ENCODE measurements at regions not wholly inside any gene's neighbourhood (a gene's known extent, or its start where the extent isn't known, plus 50 kb on each side); places are given as distances from the start of the nearest gene placed in this dataset.

DNA sequence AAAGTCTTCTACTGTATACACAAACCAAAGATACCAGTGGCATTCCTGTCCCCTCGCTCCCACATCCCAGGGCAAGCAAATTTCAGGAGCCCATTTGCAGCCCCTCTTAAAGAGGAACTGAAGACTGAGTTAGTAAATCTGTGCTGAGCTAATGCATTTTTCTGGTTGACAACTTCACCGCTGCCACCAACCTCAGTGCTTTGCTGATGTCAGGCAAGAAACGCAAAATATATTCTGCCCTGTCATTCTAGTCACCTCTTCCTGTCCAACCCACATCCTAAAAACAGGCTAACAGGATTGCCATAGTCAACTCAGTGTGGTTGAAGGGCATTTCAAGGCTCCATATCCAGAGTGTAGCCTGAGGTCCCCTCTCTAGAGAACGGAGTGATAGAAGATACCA lies 59.4 kb upstream of the FICD start:
- Histone ChIP-seq H3K9ac (ENCODE audit: low read length) (no peak overlapping the region), H3K79me2 (ENCODE audit: control insufficient read depth, insufficient read depth, low read length) (no peaks in the 10 kb centered on the region), H3K4ac (ENCODE audit: low read depth, low read length) (no peak overlapping the region), H3K56ac (ENCODE audit: low read length) (no peak overlapping the region), H3K36me3 (ENCODE audit: control insufficient read depth, insufficient read depth, low read length) (no peaks in the 10 kb centered on the region), H4K5ac (ENCODE audit: low read length) (no peak overlapping the region), H3K4me2 (ENCODE audit: low read length) (no peak overlapping the region), H3K27ac (ENCODE audit: low read depth, low read length) (no peak overlapping the region), H3K4me1 (ENCODE audit: control insufficient read depth, low read depth, low read length) (no peaks in the 10 kb centered on the region), H3K18ac (ENCODE audit: low read length) (peak overlapping the region; percentile 29), H3K23ac (ENCODE audit: low read length) (no peak overlapping the region), H2BK120ac (ENCODE audit: low read depth, low read length) (no peak overlapping the region), H3K79me1 (ENCODE audit: low read length) (no peaks in the 10 kb centered on the region), H4K8ac (ENCODE audit: low read depth, low read length) (no peak overlapping the region), H3K4me3 (ENCODE audit: low read length) (no peak overlapping the region), H2BK15ac (replicated peaks; ENCODE audit: low read depth) (no peak overlapping the region), H2BK5ac (ENCODE audit: low read length) (peak overlapping the region; percentile 35), H3K27me3 (ENCODE audit: insufficient read depth, low read length, poor library complexity) (no peaks in the 10 kb centered on the region), H2AK5ac (ENCODE audit: low read length) (peak overlapping the region; percentile 43)
- no CpG with 5 or more reads among the region's 4 CpGs for WGBS (ENCODE audit: extremely low coverage, insufficient coverage, low lambda C conversion rate)
- DNase-seq: no peak

DNA sequence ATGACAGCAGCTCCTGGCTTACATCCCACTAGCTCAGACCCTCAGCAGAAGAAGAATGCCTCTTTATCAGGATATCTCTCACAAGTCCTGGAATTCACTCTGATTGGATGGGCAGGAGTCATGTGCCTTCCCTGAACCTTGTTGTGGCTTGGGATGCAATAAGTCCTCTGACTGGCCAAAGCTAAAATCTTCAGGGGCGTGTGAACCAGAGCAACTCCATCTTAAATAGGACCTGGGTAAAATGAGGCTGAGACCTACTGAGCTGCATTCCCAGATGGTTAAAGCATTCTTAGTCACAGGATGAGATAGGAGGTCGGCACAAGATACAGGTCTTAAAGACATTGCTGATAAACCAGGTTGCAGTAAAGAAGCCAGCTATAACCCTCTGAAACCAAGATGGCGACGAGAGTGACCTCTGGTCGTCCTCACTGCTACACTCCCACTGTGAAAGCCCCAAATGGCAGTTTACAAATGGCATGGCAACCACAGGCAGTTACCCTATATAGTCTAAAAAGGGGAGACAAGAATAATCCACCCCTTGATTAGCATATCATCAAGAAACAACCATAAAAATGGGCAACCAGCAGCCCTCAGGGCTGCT lies 60.4 kb upstream of the FICD start:
- H3K4ac ChIP-seq (ENCODE audit: low read depth, low read length): no peak overlapping the region
- H3K27me3 ChIP-seq (ENCODE audit: insufficient read depth, low read length, poor library complexity): no peaks in the 10 kb centered on the region
- H3K36me3 ChIP-seq (ENCODE audit: control insufficient read depth, insufficient read depth, low read length): no peaks in the 10 kb centered on the region
- H3K18ac ChIP-seq (ENCODE audit: low read length): no peak overlapping the region
- H3K27ac ChIP-seq (ENCODE audit: low read depth, low read length): no peak overlapping the region
- no peaks in the 10 kb centered on the region for H3K79me2 ChIP-seq (ENCODE audit: control insufficient read depth, insufficient read depth, low read length)
- H4K8ac ChIP-seq (ENCODE audit: low read depth, low read length): no peak overlapping the region
- H3K4me2 ChIP-seq (ENCODE audit: low read length): no peak overlapping the region
- H3K4me1 ChIP-seq (ENCODE audit: control insufficient read depth, low read depth, low read length): no peaks in the 10 kb centered on the region
- no peak overlapping the region for H3K4me3 ChIP-seq (ENCODE audit: low read length)
- peak; percentile 56 for DNase-seq
- no peak overlapping the region for H2BK15ac ChIP-seq (replicated peaks; ENCODE audit: low read depth)
- WGBS (ENCODE audit: extremely low coverage, insufficient coverage, low lambda C conversion rate): no CpG with 5 or more reads among the region's 5 CpGs
- H3K56ac ChIP-seq (ENCODE audit: low read length): no peak overlapping the region
- H4K5ac ChIP-seq (ENCODE audit: low read length): no peak overlapping the region
- no peak overlapping the region for H2BK120ac ChIP-seq (ENCODE audit: low read depth, low read length)
- no peak overlapping the region for H2BK5ac ChIP-seq (ENCODE audit: low read length)
- no peaks in the 10 kb centered on the region for H3K79me1 ChIP-seq (ENCODE audit: low read length)
- H2AK5ac ChIP-seq (ENCODE audit: low read length): no peak overlapping the region
- H3K9ac ChIP-seq (ENCODE audit: low read length): no peak overlapping the region
- no peak overlapping the region for H3K23ac ChIP-seq (ENCODE audit: low read length)

DNA sequence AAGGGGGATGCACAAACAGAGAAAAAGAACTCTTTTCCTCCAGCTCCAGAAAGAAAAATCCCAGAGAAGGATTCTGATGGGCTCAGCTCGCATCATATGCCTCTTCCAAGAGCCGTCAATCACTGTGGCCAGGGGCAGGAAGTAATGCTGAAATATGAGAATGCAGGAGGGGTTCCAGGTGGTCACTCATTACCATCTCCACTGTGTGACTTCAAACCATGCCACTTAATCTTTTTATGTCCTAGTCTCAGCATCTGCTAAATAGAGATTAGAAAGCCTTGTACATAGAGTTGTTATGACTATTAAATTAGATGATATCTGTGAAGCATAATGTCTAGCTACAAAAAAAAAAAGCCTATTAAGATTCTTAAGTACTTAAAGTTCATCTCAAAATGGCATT lies 65.6 kb upstream of the FICD start:
- no CpG with 5 or more reads among the region's 2 CpGs for WGBS (ENCODE audit: extremely low coverage, insufficient coverage, low lambda C conversion rate)
- no peaks in the 10 kb centered on the region for H3K36me3 ChIP-seq (ENCODE audit: control insufficient read depth, insufficient read depth, low read length)

DNA sequence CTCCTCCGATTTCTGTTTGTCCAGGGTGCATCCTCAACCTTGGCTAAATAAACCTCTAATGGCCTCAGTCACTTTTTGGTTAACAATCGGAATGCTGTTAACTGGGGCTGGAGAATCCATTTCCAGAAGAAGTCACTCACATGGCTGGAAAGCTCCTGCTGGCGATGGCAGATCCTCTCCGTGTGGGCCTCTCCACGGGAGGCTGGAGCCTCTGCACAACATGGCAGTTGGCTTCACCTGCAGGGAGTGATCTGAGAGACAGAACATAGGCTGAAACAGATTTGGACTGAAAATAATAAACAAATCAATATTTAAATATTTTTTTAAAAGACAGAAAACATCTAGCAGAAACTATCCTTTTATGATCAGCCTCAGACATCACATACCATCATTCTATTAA lies 66.8 kb upstream of the FICD start:
- no peak for DNase-seq
- WGBS (ENCODE audit: extremely low coverage, insufficient coverage, low lambda C conversion rate): no CpG with 5 or more reads among the region's 5 CpGs
- Histone ChIP-seq H4K5ac (ENCODE audit: low read length) (peak overlapping the region; percentile 94), H3K27ac (ENCODE audit: low read depth, low read length) (peak overlapping the region; percentile 64), H2BK5ac (ENCODE audit: low read length) (peak overlapping the region; percentile 96), H3K9ac (ENCODE audit: low read length) (no peak overlapping the region), H3K56ac (ENCODE audit: low read length) (peak overlapping the region; percentile 84), H3K18ac (ENCODE audit: low read length) (peak overlapping the region; percentile 96), H3K27me3 (ENCODE audit: insufficient read depth, low read length, poor library complexity) (no peaks in the 10 kb centered on the region), H3K4me3 (ENCODE audit: low read length) (no peak overlapping the region), H3K23ac (ENCODE audit: low read length) (no peak overlapping the region), H2AK5ac (ENCODE audit: low read length) (peak overlapping the region; percentile 87), H3K4me2 (ENCODE audit: low read length) (no peak overlapping the region), H3K79me1 (ENCODE audit: low read length) (no peaks in the 10 kb centered on the region), H3K79me2 (ENCODE audit: control insufficient read depth, insufficient read depth, low read length) (no peaks in the 10 kb centered on the region), H4K8ac (ENCODE audit: low read depth, low read length) (no peak overlapping the region), H2BK15ac (replicated peaks; ENCODE audit: low read depth) (no peak overlapping the region), H2BK120ac (ENCODE audit: low read depth, low read length) (peak overlapping the region; percentile 82), H3K4me1 (ENCODE audit: control insufficient read depth, low read depth, low read length) (peaks cover 9% of the 10 kb centered on the region), H3K4ac (ENCODE audit: low read depth, low read length) (peak overlapping the region; percentile 79), H3K36me3 (ENCODE audit: control insufficient read depth, insufficient read depth, low read length) (no peaks in the 10 kb centered on the region)

More for the DNA sequence above, 65.6 kb upstream of the FICD start:
- H2AK5ac ChIP-seq (ENCODE audit: low read length): no peak overlapping the region
- H3K27ac ChIP-seq (ENCODE audit: low read depth, low read length): no peak overlapping the region
- H3K79me1 ChIP-seq (ENCODE audit: low read length): no peaks in the 10 kb centered on the region
- no peak overlapping the region for H3K4me2 ChIP-seq (ENCODE audit: low read length)
- peaks cover 9% of the 10 kb centered on the region for H3K4me1 ChIP-seq (ENCODE audit: control insufficient read depth, low read depth, low read length)
- H2BK5ac ChIP-seq (ENCODE audit: low read length): no peak overlapping the region
- no peak overlapping the region for H3K56ac ChIP-seq (ENCODE audit: low read length)
- peak overlapping the region; percentile 8 for H3K4ac ChIP-seq (ENCODE audit: low read depth, low read length)
- H3K9ac ChIP-seq (ENCODE audit: low read length): no peak overlapping the region
- no peaks in the 10 kb centered on the region for H3K79me2 ChIP-seq (ENCODE audit: control insufficient read depth, insufficient read depth, low read length)
- H3K18ac ChIP-seq (ENCODE audit: low read length): peak overlapping the region; percentile 81
- no peak overlapping the region for H2BK120ac ChIP-seq (ENCODE audit: low read depth, low read length)
- H3K27me3 ChIP-seq (ENCODE audit: insufficient read depth, low read length, poor library complexity): no peaks in the 10 kb centered on the region
- H4K5ac ChIP-seq (ENCODE audit: low read length): no peak overlapping the region
- DNase-seq: peak; percentile 13
- H4K8ac ChIP-seq (ENCODE audit: low read depth, low read length): no peak overlapping the region
- H3K23ac ChIP-seq (ENCODE audit: low read length): no peak overlapping the region
- H3K4me3 ChIP-seq (ENCODE audit: low read length): no peak overlapping the region
- H2BK15ac ChIP-seq (replicated peaks; ENCODE audit: low read depth): peak overlapping the region; percentile 80

DNA sequence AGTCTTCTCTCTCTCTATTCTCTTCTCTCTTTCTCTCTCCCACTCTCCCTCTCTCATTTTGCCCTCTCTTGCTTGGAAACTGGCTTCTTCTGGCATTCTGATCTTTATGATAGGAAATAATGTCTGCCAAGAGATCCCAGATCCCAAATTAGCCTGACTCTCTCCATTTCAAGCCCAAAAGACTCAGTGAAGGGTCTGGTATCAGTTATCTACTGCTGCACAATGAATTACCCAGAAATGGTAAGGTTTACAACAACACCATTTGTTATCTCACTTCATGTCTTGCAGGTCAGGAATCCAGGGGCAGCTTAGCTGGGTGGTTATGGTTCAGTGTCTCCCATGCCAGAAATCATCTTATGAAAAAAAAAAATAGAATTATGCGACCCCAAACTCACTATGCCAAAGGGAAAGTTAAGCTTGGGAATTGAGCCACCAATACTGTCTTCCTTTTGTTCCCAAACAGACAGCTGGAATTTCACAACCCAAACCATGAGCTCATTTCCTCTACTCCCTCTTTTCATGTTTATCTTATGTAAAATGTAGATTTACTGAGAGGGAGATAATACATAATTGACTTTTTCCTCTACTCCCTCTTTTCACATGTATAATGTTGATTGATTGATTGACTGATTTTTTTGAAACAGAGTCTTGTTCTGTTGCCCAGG lies 67.8 kb upstream of the FICD start:
- peak overlapping the region; percentile 100 for H2BK120ac ChIP-seq (ENCODE audit: low read depth, low read length)
- H4K5ac ChIP-seq (ENCODE audit: low read length): no peak overlapping the region
- peak overlapping the region; percentile 20 for H3K9ac ChIP-seq (ENCODE audit: low read length)
- peak overlapping the region; percentile 92 for H3K4ac ChIP-seq (ENCODE audit: low read depth, low read length)
- peak overlapping the region; percentile 99 for H3K18ac ChIP-seq (ENCODE audit: low read length)
- H2AK5ac ChIP-seq (ENCODE audit: low read length): no peak overlapping the region
- H3K79me2 ChIP-seq (ENCODE audit: control insufficient read depth, insufficient read depth, low read length): no peaks in the 10 kb centered on the region
- H2BK5ac ChIP-seq (ENCODE audit: low read length): peak overlapping the region; percentile 94
- H2BK15ac ChIP-seq (replicated peaks; ENCODE audit: low read depth): no peak overlapping the region
- no peaks in the 10 kb centered on the region for H3K79me1 ChIP-seq (ENCODE audit: low read length)
- no CpG with 5 or more reads among the region's 1 CpG for WGBS (ENCODE audit: extremely low coverage, insufficient coverage, low lambda C conversion rate)
- peak overlapping the region; percentile 95 for H4K8ac ChIP-seq (ENCODE audit: low read depth, low read length)
- DNase-seq: peak; percentile 88
- peaks cover 11% of the 10 kb centered on the region for H3K4me1 ChIP-seq (ENCODE audit: control insufficient read depth, low read depth, low read length)
- H3K27ac ChIP-seq (ENCODE audit: low read depth, low read length): peak overlapping the region; percentile 69
- no peak overlapping the region for H3K4me3 ChIP-seq (ENCODE audit: low read length)
- peak overlapping the region; percentile 84 for H3K56ac ChIP-seq (ENCODE audit: low read length)
- no peak overlapping the region for H3K4me2 ChIP-seq (ENCODE audit: low read length)
- no peak overlapping the region for H3K23ac ChIP-seq (ENCODE audit: low read length)
- H3K27me3 ChIP-seq (ENCODE audit: insufficient read depth, low read length, poor library complexity): no peaks in the 10 kb centered on the region
- H3K36me3 ChIP-seq (ENCODE audit: control insufficient read depth, insufficient read depth, low read length): no peaks in the 10 kb centered on the region

Measured in mesendoderm (in vitro differentiated cells).